ENCODE measurements at regions not wholly inside any gene's neighbourhood (a gene's known extent, or its start where the extent isn't known, plus 50 kb on each side); places are given as distances from the start of the nearest gene placed in this dataset.

DNA sequence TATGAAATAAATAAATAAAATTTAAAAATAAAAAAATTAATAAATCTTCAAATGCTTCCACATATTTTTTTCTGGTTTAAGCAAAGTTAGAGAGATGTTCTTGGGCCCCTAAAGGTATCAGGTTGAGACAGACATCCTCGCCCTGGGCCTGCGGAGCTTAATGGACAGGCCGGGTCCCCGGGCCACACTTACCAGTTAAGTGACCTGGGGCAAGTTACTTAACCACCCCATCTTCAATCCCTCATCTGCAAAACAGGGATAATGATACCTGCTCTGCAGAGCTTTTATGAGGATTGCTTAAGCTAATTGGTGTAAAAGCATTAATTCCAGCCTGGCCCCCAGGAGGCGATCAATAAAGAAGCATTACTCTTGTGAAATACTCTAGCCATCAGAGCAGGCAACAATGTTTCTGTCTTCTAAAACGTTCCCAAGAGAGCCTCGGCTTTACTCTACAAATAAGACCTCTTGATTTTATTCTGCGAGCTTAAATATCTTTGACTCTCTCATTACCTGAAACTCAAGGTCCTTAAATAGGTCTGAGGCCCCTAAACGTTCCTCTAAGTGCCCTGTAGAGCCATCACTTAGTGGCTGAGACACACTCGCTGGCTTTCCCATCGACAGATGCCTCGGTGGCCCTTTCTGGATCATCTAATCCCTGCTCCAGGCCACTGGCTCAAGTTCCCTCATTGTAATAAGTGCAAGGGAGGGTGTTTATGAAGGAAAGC, 81.1 kb upstream of the DIO3 start:
- H3K27me3 ChIP-seq (ENCODE audit: insufficient read depth) = no peaks in the 10 kb centered on the region
- H3F3A ChIP-seq (replicated peaks; ENCODE audit: low read depth) = no peaks in the 10 kb centered on the region
- H3K27ac ChIP-seq (ENCODE audit: low read depth) = no peak overlapping the region
- peaks cover 21% of the 10 kb centered on the region for H3K9me3 Mint-ChIP-seq
- H3K36me3 ChIP-seq (ENCODE audit: insufficient read depth) = no peaks in the 10 kb centered on the region
- no peaks in the 10 kb centered on the region for H3K9me2 ChIP-seq (ENCODE audit: insufficient read depth)
- no peak overlapping the region; the same call in 1 of the 2 replicates for H2AFZ ChIP-seq
- ATAC-seq (no peak), DNase-seq (ENCODE audit: low spot score) (no peak)
- no peak overlapping the region for H3K4me2 ChIP-seq
- TF ChIP-seq JUNB (IDR thresholded peaks at IDR 0.05; ENCODE audit: unreplicated experiment) (no peak), STAT1 (IDR thresholded peaks at IDR 0.05; ENCODE audit: unreplicated experiment) (no peak), EZH2 (IDR thresholded peaks at IDR 0.05; ENCODE audit: low read depth, unreplicated experiment) (no peak)
- TF ChIP-seq, protein P1, sequence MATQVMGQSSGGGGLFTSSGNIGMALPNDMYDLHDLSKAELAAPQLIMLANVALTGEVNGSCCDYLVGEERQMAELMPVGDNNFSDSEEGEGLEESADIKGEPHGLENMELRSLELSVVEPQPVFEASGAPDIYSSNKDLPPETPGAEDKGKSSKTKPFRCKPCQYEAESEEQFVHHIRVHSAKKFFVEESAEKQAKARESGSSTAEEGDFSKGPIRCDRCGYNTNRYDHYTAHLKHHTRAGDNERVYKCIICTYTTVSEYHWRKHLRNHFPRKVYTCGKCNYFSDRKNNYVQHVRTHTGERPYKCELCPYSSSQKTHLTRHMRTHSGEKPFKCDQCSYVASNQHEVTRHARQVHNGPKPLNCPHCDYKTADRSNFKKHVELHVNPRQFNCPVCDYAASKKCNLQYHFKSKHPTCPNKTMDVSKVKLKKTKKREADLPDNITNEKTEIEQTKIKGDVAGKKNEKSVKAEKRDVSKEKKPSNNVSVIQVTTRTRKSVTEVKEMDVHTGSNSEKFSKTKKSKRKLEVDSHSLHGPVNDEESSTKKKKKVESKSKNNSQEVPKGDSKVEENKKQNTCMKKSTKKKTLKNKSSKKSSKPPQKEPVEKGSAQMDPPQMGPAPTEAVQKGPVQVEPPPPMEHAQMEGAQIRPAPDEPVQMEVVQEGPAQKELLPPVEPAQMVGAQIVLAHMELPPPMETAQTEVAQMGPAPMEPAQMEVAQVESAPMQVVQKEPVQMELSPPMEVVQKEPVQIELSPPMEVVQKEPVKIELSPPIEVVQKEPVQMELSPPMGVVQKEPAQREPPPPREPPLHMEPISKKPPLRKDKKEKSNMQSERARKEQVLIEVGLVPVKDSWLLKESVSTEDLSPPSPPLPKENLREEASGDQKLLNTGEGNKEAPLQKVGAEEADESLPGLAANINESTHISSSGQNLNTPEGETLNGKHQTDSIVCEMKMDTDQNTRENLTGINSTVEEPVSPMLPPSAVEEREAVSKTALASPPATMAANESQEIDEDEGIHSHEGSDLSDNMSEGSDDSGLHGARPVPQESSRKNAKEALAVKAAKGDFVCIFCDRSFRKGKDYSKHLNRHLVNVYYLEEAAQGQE (IDR thresholded peaks at IDR 0.05; ENCODE audit: unreplicated experiment) = no peak
- TF ChIP-seq, protein P2, sequence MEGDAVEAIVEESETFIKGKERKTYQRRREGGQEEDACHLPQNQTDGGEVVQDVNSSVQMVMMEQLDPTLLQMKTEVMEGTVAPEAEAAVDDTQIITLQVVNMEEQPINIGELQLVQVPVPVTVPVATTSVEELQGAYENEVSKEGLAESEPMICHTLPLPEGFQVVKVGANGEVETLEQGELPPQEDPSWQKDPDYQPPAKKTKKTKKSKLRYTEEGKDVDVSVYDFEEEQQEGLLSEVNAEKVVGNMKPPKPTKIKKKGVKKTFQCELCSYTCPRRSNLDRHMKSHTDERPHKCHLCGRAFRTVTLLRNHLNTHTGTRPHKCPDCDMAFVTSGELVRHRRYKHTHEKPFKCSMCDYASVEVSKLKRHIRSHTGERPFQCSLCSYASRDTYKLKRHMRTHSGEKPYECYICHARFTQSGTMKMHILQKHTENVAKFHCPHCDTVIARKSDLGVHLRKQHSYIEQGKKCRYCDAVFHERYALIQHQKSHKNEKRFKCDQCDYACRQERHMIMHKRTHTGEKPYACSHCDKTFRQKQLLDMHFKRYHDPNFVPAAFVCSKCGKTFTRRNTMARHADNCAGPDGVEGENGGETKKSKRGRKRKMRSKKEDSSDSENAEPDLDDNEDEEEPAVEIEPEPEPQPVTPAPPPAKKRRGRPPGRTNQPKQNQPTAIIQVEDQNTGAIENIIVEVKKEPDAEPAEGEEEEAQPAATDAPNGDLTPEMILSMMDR (conservative IDR thresholded peaks at IDR 0.05; ENCODE audit: low read depth in 2 of 2) = peak in 1 of 2 experiments; percentile 26; a peak in 1 of 4 replicates
- H3K27me3 Mint-ChIP-seq (ENCODE audit: insufficient read depth, low read depth, poor library complexity) = peaks cover 7% of the 10 kb centered on the region
- H4K20me1 ChIP-seq (replicated peaks; ENCODE audit: insufficient read depth) = no peaks in the 10 kb centered on the region
- H3K36me3 Mint-ChIP-seq (ENCODE audit: low read depth) = no peaks in the 10 kb centered on the region
- H3K79me2 ChIP-seq (replicated peaks; ENCODE audit: insufficient read depth) = no peaks in the 10 kb centered on the region
- no peak overlapping the region for H3K4me3 Mint-ChIP-seq
- no peak overlapping the region for H3K4me3 ChIP-seq
- no peak overlapping the region for H3K27ac Mint-ChIP-seq
- H3K4me1 ChIP-seq (ENCODE audit: insufficient read depth) = 0 out of 2 replicates have a peak, but pooled peaks cover 6% of the 10 kb centered on the region
- peaks cover 18% of the 10 kb centered on the region for H3K4me1 Mint-ChIP-seq

DNA sequence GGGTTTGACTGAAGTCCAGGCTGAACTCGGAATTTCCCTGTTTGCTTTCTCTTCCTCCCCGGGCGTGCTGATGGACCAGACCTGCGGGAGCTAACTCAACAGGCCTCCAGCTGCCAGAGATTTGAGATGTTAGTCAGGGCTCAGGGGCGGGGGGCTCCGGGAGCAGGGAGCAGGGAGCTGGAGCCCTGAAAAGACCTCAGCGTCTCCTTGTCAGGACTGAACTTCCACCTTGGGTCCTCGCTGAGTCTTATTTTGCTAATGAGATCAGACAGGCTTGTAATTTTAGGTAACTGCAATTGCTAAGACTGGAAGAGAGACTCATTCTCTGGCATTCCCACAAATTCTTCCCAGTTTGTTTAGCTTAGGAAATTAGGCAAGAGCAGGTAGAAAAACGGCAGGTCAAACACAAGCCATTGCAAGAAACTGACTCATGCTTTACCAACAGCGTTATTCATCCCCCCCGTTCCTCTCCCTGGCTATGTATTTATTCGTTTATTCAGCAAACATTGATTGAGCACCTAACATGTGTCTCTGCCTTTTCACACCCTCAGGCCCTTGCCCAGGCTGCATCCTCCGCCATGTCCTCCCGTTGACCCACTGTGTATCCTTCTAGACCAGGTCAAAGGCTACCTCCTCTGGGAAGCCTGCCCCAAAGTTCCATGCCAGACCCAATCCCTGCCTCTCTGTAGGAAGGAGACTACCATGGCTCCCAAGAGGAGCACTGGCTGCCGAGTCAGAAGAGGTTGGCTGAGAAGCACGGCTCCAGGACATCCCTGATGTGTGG, 80.4 kb upstream of the DIO3 start:
- Mint-ChIP-seq H3K4me3 (no peak overlapping the region), H3K4me1 (peaks cover 16% of the 10 kb centered on the region), H3K9me3 (peaks cover 27% of the 10 kb centered on the region), H3K27me3 (ENCODE audit: insufficient read depth, low read depth, poor library complexity) (peaks cover 7% of the 10 kb centered on the region), H3K27ac (no peak overlapping the region), H3K36me3 (ENCODE audit: low read depth) (no peaks in the 10 kb centered on the region)
- DNase-seq (ENCODE audit: low spot score) = no peak
- H3F3A ChIP-seq (replicated peaks; ENCODE audit: low read depth) = no peaks in the 10 kb centered on the region
- ATAC-seq = no peak
- H2AFZ ChIP-seq = peak overlapping the region; percentile 10; the same call in 1 of the 2 replicates
- no peaks in the 10 kb centered on the region for H3K36me3 ChIP-seq (ENCODE audit: insufficient read depth)
- H4K20me1 ChIP-seq (replicated peaks; ENCODE audit: insufficient read depth) = no peaks in the 10 kb centered on the region
- 0 out of 2 replicates have a peak, but pooled peaks cover 6% of the 10 kb centered on the region for H3K4me1 ChIP-seq (ENCODE audit: insufficient read depth)
- H3K79me2 ChIP-seq (replicated peaks; ENCODE audit: insufficient read depth) = no peaks in the 10 kb centered on the region
- H3K27ac ChIP-seq (ENCODE audit: low read depth) = no peak overlapping the region
- H3K4me3 ChIP-seq = no peak overlapping the region
- no peaks in the 10 kb centered on the region for H3K27me3 ChIP-seq (ENCODE audit: insufficient read depth)
- H3K4me2 ChIP-seq = no peak overlapping the region
- no peaks in the 10 kb centered on the region for H3K9me2 ChIP-seq (ENCODE audit: insufficient read depth)
- TF ChIP-seq, protein P3, sequence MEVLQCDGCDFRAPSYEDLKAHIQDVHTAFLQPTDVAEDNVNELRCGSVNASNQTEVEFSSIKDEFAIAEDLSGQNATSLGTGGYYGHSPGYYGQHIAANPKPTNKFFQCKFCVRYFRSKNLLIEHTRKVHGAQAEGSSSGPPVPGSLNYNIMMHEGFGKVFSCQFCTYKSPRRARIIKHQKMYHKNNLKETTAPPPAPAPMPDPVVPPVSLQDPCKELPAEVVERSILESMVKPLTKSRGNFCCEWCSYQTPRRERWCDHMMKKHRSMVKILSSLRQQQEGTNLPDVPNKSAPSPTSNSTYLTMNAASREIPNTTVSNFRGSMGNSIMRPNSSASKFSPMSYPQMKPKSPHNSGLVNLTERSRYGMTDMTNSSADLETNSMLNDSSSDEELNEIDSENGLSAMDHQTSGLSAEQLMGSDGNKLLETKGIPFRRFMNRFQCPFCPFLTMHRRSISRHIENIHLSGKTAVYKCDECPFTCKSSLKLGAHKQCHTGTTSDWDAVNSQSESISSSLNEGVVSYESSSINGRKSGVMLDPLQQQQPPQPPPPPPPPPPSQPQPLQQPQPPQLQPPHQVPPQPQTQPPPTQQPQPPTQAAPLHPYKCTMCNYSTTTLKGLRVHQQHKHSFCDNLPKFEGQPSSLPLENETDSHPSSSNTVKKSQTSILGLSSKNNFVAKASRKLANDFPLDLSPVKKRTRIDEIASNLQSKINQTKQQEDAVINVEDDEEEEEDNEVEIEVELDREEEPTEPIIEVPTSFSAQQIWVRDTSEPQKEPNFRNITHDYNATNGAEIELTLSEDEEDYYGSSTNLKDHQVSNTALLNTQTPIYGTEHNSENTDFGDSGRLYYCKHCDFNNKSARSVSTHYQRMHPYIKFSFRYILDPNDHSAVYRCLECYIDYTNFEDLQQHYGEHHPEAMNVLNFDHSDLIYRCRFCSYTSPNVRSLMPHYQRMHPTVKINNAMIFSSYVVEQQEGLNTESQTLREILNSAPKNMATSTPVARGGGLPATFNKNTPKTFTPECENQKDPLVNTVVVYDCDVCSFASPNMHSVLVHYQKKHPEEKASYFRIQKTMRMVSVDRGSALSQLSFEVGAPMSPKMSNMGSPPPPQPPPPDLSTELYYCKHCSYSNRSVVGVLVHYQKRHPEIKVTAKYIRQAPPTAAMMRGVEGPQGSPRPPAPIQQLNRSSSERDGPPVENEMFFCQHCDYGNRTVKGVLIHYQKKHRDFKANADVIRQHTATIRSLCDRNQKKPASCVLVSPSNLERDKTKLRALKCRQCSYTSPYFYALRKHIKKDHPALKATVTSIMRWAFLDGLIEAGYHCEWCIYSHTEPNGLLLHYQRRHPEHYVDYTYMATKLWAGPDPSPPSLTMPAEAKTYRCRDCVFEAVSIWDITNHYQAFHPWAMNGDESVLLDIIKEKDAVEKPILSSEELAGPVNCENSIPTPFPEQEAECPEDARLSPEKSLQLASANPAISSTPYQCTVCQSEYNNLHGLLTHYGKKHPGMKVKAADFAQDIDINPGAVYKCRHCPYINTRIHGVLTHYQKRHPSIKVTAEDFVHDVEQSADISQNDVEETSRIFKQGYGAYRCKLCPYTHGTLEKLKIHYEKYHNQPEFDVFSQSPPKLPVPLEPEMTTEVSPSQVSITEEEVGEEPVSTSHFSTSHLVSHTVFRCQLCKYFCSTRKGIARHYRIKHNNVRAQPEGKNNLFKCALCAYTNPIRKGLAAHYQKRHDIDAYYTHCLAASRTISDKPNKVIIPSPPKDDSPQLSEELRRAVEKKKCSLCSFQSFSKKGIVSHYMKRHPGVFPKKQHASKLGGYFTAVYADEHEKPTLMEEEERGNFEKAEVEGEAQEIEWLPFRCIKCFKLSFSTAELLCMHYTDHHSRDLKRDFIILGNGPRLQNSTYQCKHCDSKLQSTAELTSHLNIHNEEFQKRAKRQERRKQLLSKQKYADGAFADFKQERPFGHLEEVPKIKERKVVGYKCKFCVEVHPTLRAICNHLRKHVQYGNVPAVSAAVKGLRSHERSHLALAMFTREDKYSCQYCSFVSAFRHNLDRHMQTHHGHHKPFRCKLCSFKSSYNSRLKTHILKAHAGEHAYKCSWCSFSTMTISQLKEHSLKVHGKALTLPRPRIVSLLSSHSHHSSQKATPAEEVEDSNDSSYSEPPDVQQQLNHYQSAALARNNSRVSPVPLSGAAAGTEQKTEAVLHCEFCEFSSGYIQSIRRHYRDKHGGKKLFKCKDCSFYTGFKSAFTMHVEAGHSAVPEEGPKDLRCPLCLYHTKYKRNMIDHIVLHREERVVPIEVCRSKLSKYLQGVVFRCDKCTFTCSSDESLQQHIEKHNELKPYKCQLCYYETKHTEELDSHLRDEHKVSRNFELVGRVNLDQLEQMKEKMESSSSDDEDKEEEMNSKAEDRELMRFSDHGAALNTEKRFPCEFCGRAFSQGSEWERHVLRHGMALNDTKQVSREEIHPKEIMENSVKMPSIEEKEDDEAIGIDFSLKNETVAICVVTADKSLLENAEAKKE (CRISPR knock-in tag; IDR thresholded peaks at IDR 0.05) = no peak
- no peak for TF ChIP-seq STAT1 (IDR thresholded peaks at IDR 0.05; ENCODE audit: unreplicated experiment)
